GM23338 (cell line): ENCODE measurements at regions not wholly inside any gene's neighbourhood (a gene's known extent, or its start where the extent isn't known, plus 50 kb on each side); places are given as distances from the start of the nearest gene placed in this dataset.

Experiments
- CREB1 ChIP-seq: fragments of 250-450 bp; sonication (Bioruptor Pico); IDR thresholded peaks from 2 replicates; pipeline ENCODE4 v1.5.0; 2020; ENCODE audit warnings: low read depth, mild to moderate bottlenecking, moderate library complexity
- EZH2 ChIP-seq: fragments of 200-600 bp; sonication (generic); IDR thresholded peaks from one replicate; pipeline ENCODE4 v1.8.0; 2017; ENCODE audit warnings: antibody characterized with exemption, mild to moderate bottlenecking, low read depth; ENCODE audit not compliant: unreplicated experiment
- EZH2phosphoT487 ChIP-seq: fragments of 200-600 bp; sonication (generic); IDR thresholded peaks from one replicate; pipeline ENCODE4 v1.8.1; 2018; ENCODE audit warnings: antibody characterized with exemption; ENCODE audit not compliant: unreplicated experiment
- JUNB ChIP-seq: IDR thresholded peaks from one replicate; pipeline ENCODE4 v1.6.1; 2016; ENCODE audit warnings: antibody characterized with exemption; ENCODE audit not compliant: unreplicated experiment
- POLR2AphosphoS5 ChIP-seq: IDR thresholded peaks from 2 replicates; pipeline ENCODE4 v1.6.1; 2016; ENCODE audit warnings: antibody characterized with exemption, low read depth
- ZNF114 ChIP-seq: fragments of 250-450 bp; sonication (Bioruptor Pico); IDR thresholded peaks from 2 replicates; pipeline ENCODE4 v1.5.0; 2020; ENCODE audit warnings: mild to moderate bottlenecking, moderate library complexity
- ZNF331 ChIP-seq: fragments of 250-450 bp; sonication (Bioruptor Pico); IDR thresholded peaks from 2 replicates; pipeline ENCODE4 v1.5.0; 2020; ENCODE audit warnings: low read depth, mild to moderate bottlenecking, moderate library complexity
- TF ChIP-seq, protein P1 (sequence below), 2 experiments: fragments of 200-600 bp in 1 of 2; sonication (generic) in 1 of 2; conservative IDR thresholded peaks; 2 replicates each; pipeline versions ENCODE4 v1.5.1 to v1.6.1; 2016 to 2017; ENCODE audit warnings: antibody characterized with exemption in 2 of 2, low read depth in 2 of 2, mild to moderate bottlenecking in 2 of 2, moderate library complexity in 1 of 2
- TF ChIP-seq, protein P2 (sequence below): IDR thresholded peaks from one replicate; pipeline ENCODE4 v1.6.1; 2018; ENCODE audit warnings: antibody characterized with exemption; ENCODE audit not compliant: unreplicated experiment
- TF ChIP-seq, protein P3 (sequence below): fragments of 250-450 bp; sonication (Bioruptor Pico); IDR thresholded peaks from 2 replicates; pipeline ENCODE4 v1.5.0; 2020; ENCODE audit warnings: mild to moderate bottlenecking, moderate library complexity

DNA sequence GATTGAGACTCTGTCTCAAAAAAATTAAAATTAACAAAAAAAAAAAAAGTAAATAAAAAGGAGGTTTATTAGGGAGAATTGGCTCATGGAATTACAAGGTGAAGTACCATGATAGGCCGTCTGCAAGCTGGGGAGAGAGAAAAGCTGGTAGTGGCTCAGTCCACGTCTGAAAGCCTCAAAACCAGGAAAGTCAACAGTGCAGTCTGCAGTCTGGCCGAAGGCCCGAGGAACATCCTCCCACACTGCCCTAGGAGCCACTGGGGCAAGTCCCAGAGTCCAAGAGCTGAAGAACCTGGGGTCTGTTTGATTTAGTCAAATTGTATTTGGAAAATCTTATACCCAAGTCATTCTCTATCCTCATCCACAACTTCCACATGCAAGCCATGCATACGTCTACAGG, 59.0 kb upstream of the RAB18 start:
- TF ChIP-seq EZH2 = no peak
- TF ChIP-seq POLR2AphosphoS5 = no peak
- TF ChIP-seq, protein P1, sequence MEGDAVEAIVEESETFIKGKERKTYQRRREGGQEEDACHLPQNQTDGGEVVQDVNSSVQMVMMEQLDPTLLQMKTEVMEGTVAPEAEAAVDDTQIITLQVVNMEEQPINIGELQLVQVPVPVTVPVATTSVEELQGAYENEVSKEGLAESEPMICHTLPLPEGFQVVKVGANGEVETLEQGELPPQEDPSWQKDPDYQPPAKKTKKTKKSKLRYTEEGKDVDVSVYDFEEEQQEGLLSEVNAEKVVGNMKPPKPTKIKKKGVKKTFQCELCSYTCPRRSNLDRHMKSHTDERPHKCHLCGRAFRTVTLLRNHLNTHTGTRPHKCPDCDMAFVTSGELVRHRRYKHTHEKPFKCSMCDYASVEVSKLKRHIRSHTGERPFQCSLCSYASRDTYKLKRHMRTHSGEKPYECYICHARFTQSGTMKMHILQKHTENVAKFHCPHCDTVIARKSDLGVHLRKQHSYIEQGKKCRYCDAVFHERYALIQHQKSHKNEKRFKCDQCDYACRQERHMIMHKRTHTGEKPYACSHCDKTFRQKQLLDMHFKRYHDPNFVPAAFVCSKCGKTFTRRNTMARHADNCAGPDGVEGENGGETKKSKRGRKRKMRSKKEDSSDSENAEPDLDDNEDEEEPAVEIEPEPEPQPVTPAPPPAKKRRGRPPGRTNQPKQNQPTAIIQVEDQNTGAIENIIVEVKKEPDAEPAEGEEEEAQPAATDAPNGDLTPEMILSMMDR (conservative IDR thresholded peaks at IDR 0.05; ENCODE audit: low read depth in 2 of 2) = no peak
- TF ChIP-seq ZNF114 (CRISPR knock-in tag) = no peak
- TF ChIP-seq EZH2phosphoT487 = no peak
- TF ChIP-seq JUNB = no peak
- TF ChIP-seq, protein P2, sequence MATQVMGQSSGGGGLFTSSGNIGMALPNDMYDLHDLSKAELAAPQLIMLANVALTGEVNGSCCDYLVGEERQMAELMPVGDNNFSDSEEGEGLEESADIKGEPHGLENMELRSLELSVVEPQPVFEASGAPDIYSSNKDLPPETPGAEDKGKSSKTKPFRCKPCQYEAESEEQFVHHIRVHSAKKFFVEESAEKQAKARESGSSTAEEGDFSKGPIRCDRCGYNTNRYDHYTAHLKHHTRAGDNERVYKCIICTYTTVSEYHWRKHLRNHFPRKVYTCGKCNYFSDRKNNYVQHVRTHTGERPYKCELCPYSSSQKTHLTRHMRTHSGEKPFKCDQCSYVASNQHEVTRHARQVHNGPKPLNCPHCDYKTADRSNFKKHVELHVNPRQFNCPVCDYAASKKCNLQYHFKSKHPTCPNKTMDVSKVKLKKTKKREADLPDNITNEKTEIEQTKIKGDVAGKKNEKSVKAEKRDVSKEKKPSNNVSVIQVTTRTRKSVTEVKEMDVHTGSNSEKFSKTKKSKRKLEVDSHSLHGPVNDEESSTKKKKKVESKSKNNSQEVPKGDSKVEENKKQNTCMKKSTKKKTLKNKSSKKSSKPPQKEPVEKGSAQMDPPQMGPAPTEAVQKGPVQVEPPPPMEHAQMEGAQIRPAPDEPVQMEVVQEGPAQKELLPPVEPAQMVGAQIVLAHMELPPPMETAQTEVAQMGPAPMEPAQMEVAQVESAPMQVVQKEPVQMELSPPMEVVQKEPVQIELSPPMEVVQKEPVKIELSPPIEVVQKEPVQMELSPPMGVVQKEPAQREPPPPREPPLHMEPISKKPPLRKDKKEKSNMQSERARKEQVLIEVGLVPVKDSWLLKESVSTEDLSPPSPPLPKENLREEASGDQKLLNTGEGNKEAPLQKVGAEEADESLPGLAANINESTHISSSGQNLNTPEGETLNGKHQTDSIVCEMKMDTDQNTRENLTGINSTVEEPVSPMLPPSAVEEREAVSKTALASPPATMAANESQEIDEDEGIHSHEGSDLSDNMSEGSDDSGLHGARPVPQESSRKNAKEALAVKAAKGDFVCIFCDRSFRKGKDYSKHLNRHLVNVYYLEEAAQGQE = no peak
- TF ChIP-seq, protein P3, sequence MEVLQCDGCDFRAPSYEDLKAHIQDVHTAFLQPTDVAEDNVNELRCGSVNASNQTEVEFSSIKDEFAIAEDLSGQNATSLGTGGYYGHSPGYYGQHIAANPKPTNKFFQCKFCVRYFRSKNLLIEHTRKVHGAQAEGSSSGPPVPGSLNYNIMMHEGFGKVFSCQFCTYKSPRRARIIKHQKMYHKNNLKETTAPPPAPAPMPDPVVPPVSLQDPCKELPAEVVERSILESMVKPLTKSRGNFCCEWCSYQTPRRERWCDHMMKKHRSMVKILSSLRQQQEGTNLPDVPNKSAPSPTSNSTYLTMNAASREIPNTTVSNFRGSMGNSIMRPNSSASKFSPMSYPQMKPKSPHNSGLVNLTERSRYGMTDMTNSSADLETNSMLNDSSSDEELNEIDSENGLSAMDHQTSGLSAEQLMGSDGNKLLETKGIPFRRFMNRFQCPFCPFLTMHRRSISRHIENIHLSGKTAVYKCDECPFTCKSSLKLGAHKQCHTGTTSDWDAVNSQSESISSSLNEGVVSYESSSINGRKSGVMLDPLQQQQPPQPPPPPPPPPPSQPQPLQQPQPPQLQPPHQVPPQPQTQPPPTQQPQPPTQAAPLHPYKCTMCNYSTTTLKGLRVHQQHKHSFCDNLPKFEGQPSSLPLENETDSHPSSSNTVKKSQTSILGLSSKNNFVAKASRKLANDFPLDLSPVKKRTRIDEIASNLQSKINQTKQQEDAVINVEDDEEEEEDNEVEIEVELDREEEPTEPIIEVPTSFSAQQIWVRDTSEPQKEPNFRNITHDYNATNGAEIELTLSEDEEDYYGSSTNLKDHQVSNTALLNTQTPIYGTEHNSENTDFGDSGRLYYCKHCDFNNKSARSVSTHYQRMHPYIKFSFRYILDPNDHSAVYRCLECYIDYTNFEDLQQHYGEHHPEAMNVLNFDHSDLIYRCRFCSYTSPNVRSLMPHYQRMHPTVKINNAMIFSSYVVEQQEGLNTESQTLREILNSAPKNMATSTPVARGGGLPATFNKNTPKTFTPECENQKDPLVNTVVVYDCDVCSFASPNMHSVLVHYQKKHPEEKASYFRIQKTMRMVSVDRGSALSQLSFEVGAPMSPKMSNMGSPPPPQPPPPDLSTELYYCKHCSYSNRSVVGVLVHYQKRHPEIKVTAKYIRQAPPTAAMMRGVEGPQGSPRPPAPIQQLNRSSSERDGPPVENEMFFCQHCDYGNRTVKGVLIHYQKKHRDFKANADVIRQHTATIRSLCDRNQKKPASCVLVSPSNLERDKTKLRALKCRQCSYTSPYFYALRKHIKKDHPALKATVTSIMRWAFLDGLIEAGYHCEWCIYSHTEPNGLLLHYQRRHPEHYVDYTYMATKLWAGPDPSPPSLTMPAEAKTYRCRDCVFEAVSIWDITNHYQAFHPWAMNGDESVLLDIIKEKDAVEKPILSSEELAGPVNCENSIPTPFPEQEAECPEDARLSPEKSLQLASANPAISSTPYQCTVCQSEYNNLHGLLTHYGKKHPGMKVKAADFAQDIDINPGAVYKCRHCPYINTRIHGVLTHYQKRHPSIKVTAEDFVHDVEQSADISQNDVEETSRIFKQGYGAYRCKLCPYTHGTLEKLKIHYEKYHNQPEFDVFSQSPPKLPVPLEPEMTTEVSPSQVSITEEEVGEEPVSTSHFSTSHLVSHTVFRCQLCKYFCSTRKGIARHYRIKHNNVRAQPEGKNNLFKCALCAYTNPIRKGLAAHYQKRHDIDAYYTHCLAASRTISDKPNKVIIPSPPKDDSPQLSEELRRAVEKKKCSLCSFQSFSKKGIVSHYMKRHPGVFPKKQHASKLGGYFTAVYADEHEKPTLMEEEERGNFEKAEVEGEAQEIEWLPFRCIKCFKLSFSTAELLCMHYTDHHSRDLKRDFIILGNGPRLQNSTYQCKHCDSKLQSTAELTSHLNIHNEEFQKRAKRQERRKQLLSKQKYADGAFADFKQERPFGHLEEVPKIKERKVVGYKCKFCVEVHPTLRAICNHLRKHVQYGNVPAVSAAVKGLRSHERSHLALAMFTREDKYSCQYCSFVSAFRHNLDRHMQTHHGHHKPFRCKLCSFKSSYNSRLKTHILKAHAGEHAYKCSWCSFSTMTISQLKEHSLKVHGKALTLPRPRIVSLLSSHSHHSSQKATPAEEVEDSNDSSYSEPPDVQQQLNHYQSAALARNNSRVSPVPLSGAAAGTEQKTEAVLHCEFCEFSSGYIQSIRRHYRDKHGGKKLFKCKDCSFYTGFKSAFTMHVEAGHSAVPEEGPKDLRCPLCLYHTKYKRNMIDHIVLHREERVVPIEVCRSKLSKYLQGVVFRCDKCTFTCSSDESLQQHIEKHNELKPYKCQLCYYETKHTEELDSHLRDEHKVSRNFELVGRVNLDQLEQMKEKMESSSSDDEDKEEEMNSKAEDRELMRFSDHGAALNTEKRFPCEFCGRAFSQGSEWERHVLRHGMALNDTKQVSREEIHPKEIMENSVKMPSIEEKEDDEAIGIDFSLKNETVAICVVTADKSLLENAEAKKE = no peak
- no peak for TF ChIP-seq ZNF331
- TF ChIP-seq CREB1 (CRISPR knock-in tag) = no peak
